Erythroblast (primary cell): ENCODE measurements at regions not wholly inside any gene's neighbourhood (a gene's known extent, or its start where the extent isn't known, plus 50 kb on each side); places are given as distances from the start of the nearest gene placed in this dataset.
"Not testable (repeated sequence)": the region's sequence is repeated elsewhere in the genome, so short reads cannot be mapped to it uniquely, and the experiment has no call there.

Experiments used
- DNase-seq, 2 experiments: peaks; one replicate each; lab custom pipeline; 2025; lab: John Stamatoyannopoulos, UW
- GATA1 ChIP-seq: IDR thresholded peaks from 2 replicates; pipeline ENCODE4 v1.6.1; 2011; ENCODE audit warnings: low read depth, mild to moderate bottlenecking, control low read depth, low read length, moderate library complexity
- POLR2A ChIP-seq: IDR thresholded peaks from 2 replicates; pipeline ENCODE4 v1.6.1; 2011; ENCODE audit warnings: mild to moderate bottlenecking, low read length

GRCh38 chr5:18483451-18483850 is 849.2 kb downstream of the TAF11L14 start:
- TF ChIP-seq GATA1 (no peak), POLR2A (no peak)
- DNase-seq: no peak

DNA sequence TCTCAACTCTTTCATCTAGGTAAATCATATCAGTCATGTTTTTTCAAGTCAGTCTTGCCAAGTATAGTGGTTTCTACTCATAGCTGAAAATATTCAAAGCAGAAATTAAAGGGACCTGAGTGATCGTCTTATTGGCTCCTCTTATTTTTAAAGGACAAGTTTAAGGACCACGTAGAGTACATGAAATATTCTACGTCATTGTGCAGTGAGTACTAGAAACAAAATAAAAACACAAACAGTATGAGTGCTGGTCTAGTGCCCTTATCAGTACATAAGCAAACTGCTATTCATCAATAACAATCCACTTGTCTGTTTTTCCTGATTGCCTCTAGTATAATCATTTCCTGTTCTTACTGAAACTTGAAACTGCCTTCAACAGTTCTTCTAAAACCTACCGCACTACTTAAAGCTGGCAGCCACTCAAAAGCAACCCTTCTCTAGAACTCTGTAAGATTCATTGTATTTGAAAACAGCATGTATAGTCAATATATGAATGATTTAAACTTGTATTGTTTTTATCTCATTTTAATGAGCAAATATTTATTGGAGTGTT is 853.7 kb downstream of the TAF11L14 start:
- TF ChIP-seq GATA1: no peak
- TF ChIP-seq POLR2A: no peak
- DNase-seq: no peak

DNA sequence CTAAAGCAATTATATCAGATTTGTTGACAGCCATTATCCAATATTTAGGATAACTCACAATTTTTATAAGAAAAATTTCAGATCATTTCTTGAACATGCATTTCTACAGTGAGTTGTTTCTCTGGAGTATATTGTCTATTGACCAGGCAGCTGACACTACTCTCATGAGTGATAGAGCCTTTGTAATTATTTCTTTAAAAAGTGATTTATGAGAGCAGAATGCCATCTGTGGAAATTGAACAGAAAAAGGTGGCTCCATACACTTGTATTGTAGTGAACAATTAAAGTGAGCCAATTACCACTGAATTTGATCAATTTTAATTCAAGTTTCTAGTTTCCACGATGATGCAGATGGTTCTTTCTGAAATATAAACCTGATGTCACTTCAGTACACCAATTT is 855.4 kb downstream of the TAF11L14 start:
- no peak for DNase-seq

GRCh38 chr5:18491349-18491748 is 857.1 kb downstream of the TAF11L14 start:
- TF ChIP-seq GATA1: no peak
- no peak for DNase-seq

More for the DNA sequence above, 855.4 kb downstream of the TAF11L14 start:
- TF ChIP-seq POLR2A (no peak), GATA1 (no peak)

DNA sequence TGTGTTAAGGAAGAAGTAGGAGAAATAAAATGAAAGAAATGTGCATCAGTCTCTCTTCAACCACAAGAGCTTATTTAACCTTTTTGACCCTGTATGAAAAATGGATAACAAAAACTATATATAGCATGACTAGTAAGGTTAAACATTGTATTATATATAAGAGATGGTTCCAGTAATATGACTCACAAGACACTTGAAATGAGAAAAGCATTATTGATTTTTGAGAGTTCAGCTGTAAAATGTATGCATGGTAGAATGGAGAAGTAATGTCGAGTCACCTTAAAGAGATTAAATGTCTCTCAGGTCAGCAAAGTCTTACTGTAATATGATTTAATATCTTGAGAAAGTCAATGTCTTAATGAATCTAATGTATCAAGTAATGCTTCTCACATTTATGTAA is 860.9 kb downstream of the TAF11L14 start:
- DNase-seq: no peak
- TF ChIP-seq POLR2A (no peak), GATA1 (no peak)

GRCh38 chr5:18496041-18496440 is 861.8 kb downstream of the TAF11L14 start:
- DNase-seq: no peak
- TF ChIP-seq GATA1: no peak
- TF ChIP-seq POLR2A: no peak

- DNase-seq: no peak
- no peak for TF ChIP-seq POLR2A
- TF ChIP-seq GATA1: no peak
These were observed 862.8 kb downstream of the TAF11L14 start for GRCh38 chr5:18497089-18497488.

DNA sequence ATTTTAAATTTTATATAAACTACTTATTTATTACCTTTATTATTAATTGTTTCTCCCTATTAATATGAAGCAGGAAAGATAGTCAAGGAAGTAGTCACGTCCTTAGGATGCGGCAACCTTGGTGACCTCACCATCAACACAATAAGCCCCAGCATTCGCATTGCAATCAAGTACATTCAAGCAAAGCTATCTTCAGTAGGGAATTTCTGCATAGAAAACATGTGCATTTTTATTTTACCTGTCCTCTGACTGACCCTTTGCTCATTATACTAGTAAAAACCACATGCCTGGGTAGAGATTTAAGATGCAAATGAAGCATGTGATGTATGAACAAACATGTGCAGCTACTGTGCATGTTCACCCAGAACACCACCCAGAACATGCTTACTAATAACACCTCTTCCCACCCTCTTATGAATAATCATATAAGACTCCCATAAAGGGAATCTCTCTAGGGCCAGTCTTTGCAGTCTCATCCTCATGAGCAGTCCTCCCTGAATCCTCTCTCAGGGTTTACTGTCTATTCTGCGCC is 869.6 kb downstream of the TAF11L14 start:
- no peak for DNase-seq
- TF ChIP-seq POLR2A (no peak), GATA1 (no peak)

GRCh38 chr5:18507114-18507513 is 872.9 kb downstream of the TAF11L14 start:
- TF ChIP-seq POLR2A: no peak
- no peak for TF ChIP-seq GATA1
- no peak for DNase-seq

- no peak for TF ChIP-seq POLR2A
- TF ChIP-seq GATA1: no peak
- DNase-seq: no peak
These were observed 883.6 kb downstream of the TAF11L14 start for GRCh38 chr5:18517641-18518380.

DNA sequence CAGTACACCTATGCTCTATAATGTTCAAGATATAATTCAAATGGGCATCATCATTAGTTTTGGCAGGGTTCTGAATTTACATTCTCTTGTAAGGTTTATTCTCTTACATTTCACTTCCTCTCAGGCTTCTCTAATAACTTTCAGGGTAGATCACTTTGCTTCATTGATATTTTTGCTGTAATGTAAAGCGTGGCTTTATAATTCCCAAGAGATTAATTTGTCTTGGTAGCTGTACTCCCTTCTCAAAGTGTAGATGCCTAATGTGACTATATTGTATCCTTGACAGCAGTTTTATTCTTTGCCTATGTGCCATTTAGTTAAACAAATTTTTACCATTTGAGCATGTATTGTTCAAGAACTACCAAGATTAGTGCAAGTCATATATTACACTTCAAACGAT is 889.1 kb downstream of the TAF11L14 start:
- TF ChIP-seq GATA1: no peak
- DNase-seq: no peak

GRCh38 chr5:18526792-18527405 is 892.6 kb downstream of the TAF11L14 start:
- no peak for DNase-seq
- TF ChIP-seq POLR2A (no peak), GATA1 (no peak)

DNA sequence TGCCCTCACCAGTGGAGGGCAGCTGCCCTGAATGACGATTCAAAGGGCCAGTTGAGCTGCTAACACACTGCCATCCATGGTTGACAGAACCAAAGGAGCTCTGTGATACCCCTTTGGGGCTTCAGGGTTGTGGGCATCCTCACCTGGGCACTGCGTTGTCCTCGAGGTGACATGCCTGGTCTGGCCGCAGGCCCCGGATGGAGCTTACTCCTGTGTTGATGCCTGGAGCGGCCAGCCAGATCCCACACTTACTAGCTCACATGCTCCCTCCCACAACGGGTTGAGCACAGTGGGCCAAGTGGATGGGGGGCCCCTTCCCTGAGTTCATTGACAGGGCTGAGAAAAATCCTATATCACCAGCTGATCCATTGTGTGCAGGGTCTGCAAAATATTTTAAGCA is 898.9 kb downstream of the TAF11L14 start:
- DNase-seq: no peak
- TF ChIP-seq POLR2A: no peak
- no peak for TF ChIP-seq GATA1

GRCh38 chr5:18534119-18534518 is 899.9 kb downstream of the TAF11L14 start:
- TF ChIP-seq POLR2A (no peak), GATA1 (no peak)
- no peak for DNase-seq

GRCh38 chr5:18535753-18536152 is 901.5 kb downstream of the TAF11L14 start:
- DNase-seq: not testable (repeated sequence)
